ENCODE measurements at regions not wholly inside any gene's neighbourhood (a gene's known extent, or its start where the extent isn't known, plus 50 kb on each side); places are given as distances from the start of the nearest gene placed in this dataset.

DNA sequence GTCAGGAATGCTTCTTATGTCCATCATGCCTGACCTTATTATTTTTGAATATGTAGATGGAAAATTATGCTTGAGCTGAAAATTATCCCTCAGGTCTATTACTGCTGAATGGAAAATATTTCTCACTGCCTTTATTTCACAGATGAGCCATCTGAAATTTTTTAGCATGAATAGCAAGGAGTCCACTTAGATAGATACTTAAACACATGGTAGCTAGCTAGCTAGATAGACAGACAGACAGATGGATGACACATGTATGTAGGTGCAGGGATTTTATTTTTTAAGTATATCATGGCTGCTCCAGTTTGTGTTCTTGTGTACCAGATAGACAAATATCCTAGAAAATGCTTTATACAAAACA is 645.0 kb downstream of the MMUT start:
- DNase-seq (ENCODE audit: low read depth), result no peak
- no peak for TF ChIP-seq CTCF (IDR thresholded peaks at IDR 0.05; ENCODE audit: insufficient read depth, low read depth, low read length)
- H3K4me3 ChIP-seq (ENCODE audit: low read depth, low read length), result no peak overlapping the region

- no peak overlapping the region for H3K4me3 ChIP-seq (ENCODE audit: low read depth, low read length)
- DNase-seq (ENCODE audit: low read depth), result peak; percentile 91
- TF ChIP-seq CTCF (IDR thresholded peaks at IDR 0.05; ENCODE audit: insufficient read depth, low read depth, low read length), result no peak
Observed at GRCh38 chr6:48817333-48818051, 645.6 kb downstream of the MMUT start.

- DNase-seq (ENCODE audit: low read depth), result no peak
Observed at GRCh38 chr6:48814957-48815356, 648.1 kb downstream of the MMUT start.

DNA sequence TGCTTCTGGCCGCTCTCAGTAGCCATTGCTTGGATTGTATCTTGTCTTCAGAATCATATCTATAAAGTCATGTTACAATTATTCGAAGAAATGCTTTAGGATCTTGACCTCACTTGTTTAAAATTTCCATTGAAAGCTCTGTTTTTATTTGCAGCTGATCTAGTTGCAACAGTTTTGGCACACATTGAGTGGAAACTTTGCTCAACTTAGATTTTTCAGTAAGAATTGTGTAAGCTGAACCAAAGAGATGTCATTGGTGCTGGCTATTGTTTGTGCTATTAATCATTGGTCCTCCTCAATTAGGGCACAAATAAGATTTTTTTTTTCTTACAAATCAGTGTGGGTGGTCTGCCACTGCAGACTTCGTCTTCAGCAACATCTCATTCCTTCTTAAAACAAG is 649.2 kb downstream of the MMUT start:
- H3K4me3 ChIP-seq (ENCODE audit: low read depth, low read length), result no peak overlapping the region
- peak; percentile 69 for DNase-seq (ENCODE audit: low read depth)
- TF ChIP-seq CTCF (IDR thresholded peaks at IDR 0.05; ENCODE audit: insufficient read depth, low read depth, low read length), result no peak

More at GRCh38 chr6:48814957-48815356, 648.1 kb downstream of the MMUT start:
- H3K4me3 ChIP-seq (ENCODE audit: low read depth, low read length), result no peak overlapping the region
- TF ChIP-seq CTCF (IDR thresholded peaks at IDR 0.05; ENCODE audit: insufficient read depth, low read depth, low read length), result no peak

DNA sequence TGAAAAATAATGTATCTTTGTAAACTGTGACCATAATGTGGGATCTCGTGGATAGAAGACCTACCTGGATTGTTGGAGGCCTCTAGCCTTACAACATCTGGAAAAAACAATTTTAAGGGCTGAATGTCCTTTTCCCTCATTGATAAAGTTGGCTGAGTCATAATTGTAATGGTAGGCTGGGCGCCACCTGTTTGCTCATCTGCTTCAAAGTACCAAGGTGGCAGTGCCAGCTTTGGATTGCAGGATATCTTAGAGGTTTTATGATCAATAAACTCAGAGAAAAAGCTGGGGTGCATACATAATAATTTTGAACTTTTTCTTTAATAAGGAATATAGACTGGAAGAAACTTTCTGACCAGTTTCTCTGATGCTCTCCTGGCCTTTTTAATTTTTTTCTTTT is 653.4 kb downstream of the MMUT start:
- no peak overlapping the region for H3K4me3 ChIP-seq (ENCODE audit: low read depth, low read length)
- TF ChIP-seq CTCF (IDR thresholded peaks at IDR 0.05; ENCODE audit: insufficient read depth, low read depth, low read length), result no peak
- DNase-seq (ENCODE audit: low read depth), result no peak

DNA sequence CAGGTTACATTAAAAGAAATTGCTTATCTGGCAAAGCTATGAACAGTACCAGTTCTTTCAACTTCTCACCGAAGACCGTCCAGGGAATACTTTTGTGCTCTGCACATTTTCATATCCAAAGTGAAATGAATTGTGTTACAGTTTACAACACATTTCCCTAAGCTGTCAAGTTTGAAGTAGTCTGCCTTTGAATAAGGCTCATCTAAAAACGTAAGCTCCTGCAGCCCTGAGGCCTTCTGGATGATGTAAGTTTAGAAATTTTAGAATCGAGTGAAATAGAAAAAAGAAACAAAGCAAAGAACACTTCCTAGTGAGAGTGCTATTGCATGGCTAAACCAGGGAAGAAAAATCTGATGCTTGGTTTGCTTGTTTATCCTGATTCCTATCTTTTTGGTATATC is 653.8 kb downstream of the MMUT start:
- no peak for TF ChIP-seq CTCF (IDR thresholded peaks at IDR 0.05; ENCODE audit: insufficient read depth, low read depth, low read length)
- peak; percentile 28 for DNase-seq (ENCODE audit: low read depth)
- H3K4me3 ChIP-seq (ENCODE audit: low read depth, low read length), result no peak overlapping the region

GRCh38 chr6:48798296-48798695 is 664.8 kb downstream of the MMUT start:
- H3K4me3 ChIP-seq (ENCODE audit: low read depth, low read length), result no peak overlapping the region
- TF ChIP-seq CTCF (IDR thresholded peaks at IDR 0.05; ENCODE audit: insufficient read depth, low read depth, low read length), result no peak
- DNase-seq (ENCODE audit: low read depth), result no peak

Data from fibroblast of villous mesenchyme (primary cell).